ENCODE measurements at regions not wholly inside any gene's neighbourhood (a gene's known extent, or its start where the extent isn't known, plus 50 kb on each side); places are given as distances from the start of the nearest gene placed in this dataset.
A peak's percentile ranks its signal among the peaks of the same experiment; 100 is the strongest.
"Not testable (repeated sequence)": the region's sequence is repeated elsewhere in the genome, so short reads cannot be mapped to it uniquely, and the experiment has no call there.

GRCh38 chr3:145094355-145094941 lies 1066.5 kb downstream of the PLOD2 start:
- peak in 1 of 2 experiments; percentile 4 for DNase-seq

GRCh38 chr3:145111141-145111540 lies 1049.8 kb downstream of the PLOD2 start:
- DNase-seq, result not testable (repeated sequence)

GRCh38 chr3:145116769-145117168 lies 1044.2 kb downstream of the PLOD2 start:
- DNase-seq, result no peak

- DNase-seq, result no peak
Observed at GRCh38 chr3:145118303-145118702, 1042.7 kb downstream of the PLOD2 start.

GRCh38 chr3:145124900-145125678 lies 1035.9 kb downstream of the PLOD2 start:
- DNase-seq, result no peak

- DNase-seq, result no peak
Observed at GRCh38 chr3:145133281-145133680, 1027.7 kb downstream of the PLOD2 start.

GRCh38 chr3:145134738-145135137 lies 1026.2 kb downstream of the PLOD2 start:
- no peak for DNase-seq

GRCh38 chr3:145144361-145144760 lies 1016.6 kb downstream of the PLOD2 start:
- DNase-seq, result no peak

GRCh38 chr3:145145461-145145860 lies 1015.5 kb downstream of the PLOD2 start:
- DNase-seq, result no peak

- DNase-seq, result no peak
Observed at GRCh38 chr3:145159640-145160039, 1001.3 kb downstream of the PLOD2 start.

- no peak for DNase-seq
Observed at GRCh38 chr3:145170121-145170520, 990.9 kb downstream of the PLOD2 start.

GRCh38 chr3:145175626-145176025 lies 985.4 kb downstream of the PLOD2 start:
- DNase-seq, result no peak

- no peak for DNase-seq
Observed at GRCh38 chr3:145176907-145177306, 984.1 kb downstream of the PLOD2 start.

- DNase-seq, result no peak
Observed at GRCh38 chr3:145177828-145178227, 983.2 kb downstream of the PLOD2 start.

- DNase-seq, result no peak
Observed at GRCh38 chr3:145182196-145182911, 978.6 kb downstream of the PLOD2 start.

GRCh38 chr3:145183261-145183660 lies 977.7 kb downstream of the PLOD2 start:
- DNase-seq, result no peak

- no peak for DNase-seq
Observed at GRCh38 chr3:145188079-145188770, 972.8 kb downstream of the PLOD2 start.

- no peak for DNase-seq
Observed at GRCh38 chr3:145190138-145190537, 970.8 kb downstream of the PLOD2 start.

- DNase-seq, result no peak
Observed at GRCh38 chr3:145190761-145191160, 970.2 kb downstream of the PLOD2 start.

- DNase-seq, result no peak
Observed at GRCh38 chr3:145191543-145191942, 969.4 kb downstream of the PLOD2 start.

GRCh38 chr3:145197051-145197820 lies 963.7 kb downstream of the PLOD2 start:
- DNase-seq, result no peak

- DNase-seq, result no peak
Observed at GRCh38 chr3:145197821-145198220, 963.2 kb downstream of the PLOD2 start.

GRCh38 chr3:145209561-145209960 lies 951.4 kb downstream of the PLOD2 start:
- DNase-seq, result no peak

Data from SHP77 (cell line).